IPS DF 6.9 (cell line): ENCODE measurements at regions not wholly inside any gene's neighbourhood (a gene's known extent, or its start where the extent isn't known, plus 50 kb on each side); places are given as distances from the start of the nearest gene placed in this dataset.
"Not testable (repeated sequence)": the region's sequence is repeated elsewhere in the genome, so short reads cannot be mapped to it uniquely, and the experiment has no call there.

Source experiments
- DNase-seq: peaks from one replicate; pipeline ENCODE4 v3.0.0-alpha.2; 2013; ENCODE audit warnings: low read depth, low spot score
- H3K27ac ChIP-seq: one replicate; pipeline ENCODE4 v1.5.1; 2013; ENCODE audit warnings: low read length, control low read depth
- H3K27me3 ChIP-seq: 2 replicates; pipeline ENCODE4 v1.6.1; 2013; ENCODE audit warnings: mild to moderate bottlenecking, low read length; ENCODE audit not compliant: control insufficient read depth, insufficient read depth
- H3K36me3 ChIP-seq: 2 replicates; pipeline ENCODE4 v1.6.1; 2013; ENCODE audit warnings: low read length; ENCODE audit not compliant: control insufficient read depth, insufficient read depth
- H3K4me1 ChIP-seq: 2 replicates; pipeline ENCODE4 v1.6.1; 2013; ENCODE audit warnings: low read length; ENCODE audit not compliant: control insufficient read depth, insufficient read depth
- H3K4me3 ChIP-seq: 2 replicates; pipeline ENCODE4 v1.5.1; 2013; ENCODE audit warnings: mild to moderate bottlenecking, low read length
- H3K9me3 ChIP-seq: 2 replicates; pipeline ENCODE4 v1.6.1; 2013; ENCODE audit warnings: low read length, inconsistent platforms; ENCODE audit not compliant: control insufficient read depth, insufficient read depth
- WGBS: extraction: QIAGEN DNeasy Blood & Tissue Kit; methylation state at CpG from one replicate; pipeline ENCODE4 v1.1.7; 2013; ENCODE audit warnings: mixed read lengths, missing lambda C conversion rate; ENCODE audit not compliant: insufficient read length, insufficient coverage; 5-methylcytosine and 5-hydroxymethylcytosine counted together

DNA sequence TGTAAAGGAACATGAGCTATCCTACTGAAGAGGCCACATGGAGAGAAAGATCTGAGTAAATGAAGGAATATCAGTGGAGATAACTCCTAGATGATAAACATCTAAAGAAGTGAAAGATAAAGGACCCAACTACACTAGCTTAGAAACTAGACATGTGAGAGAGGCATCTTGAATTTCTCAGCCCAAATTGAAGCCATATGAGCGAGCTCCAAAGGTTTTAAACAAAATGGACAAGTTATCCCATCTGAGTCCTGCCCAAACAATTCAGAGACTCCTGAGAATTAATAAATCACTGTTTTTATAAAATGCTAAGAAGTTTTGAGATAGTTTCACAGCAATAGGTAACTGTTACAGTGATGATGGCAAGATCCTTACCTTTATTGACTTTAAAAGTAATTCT, 438.9 kb downstream of the NAV3 start:
- Histone ChIP-seq H3K4me3 (no peak overlapping the region), H3K9me3 (no peaks in the 10 kb centered on the region), H3K27me3 (no peaks in the 10 kb centered on the region), H3K4me1 (no peaks in the 10 kb centered on the region), H3K27ac (no peak overlapping the region), H3K36me3 (no peaks in the 10 kb centered on the region)
- no CpG with 5 or more reads among the region's 1 CpG for WGBS
- no peak for DNase-seq

DNA sequence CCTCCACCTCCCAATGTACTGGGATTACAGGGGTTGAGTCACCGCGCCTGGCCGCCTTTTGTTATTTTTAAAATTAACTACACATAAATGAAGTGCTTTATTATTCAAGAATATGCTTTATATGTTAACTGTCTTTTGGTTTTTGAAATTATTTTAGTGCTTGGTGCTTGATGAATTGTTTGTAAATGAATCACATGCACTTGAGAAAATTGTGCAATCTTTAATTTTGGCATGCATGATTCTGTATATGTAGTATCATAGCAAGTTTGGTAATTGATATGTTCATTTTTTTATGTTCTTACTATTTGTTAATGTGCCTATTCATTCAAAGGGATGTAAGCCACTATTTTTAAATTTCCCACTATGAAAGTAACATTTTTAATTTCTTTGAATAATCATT, 440.9 kb downstream of the NAV3 start:
- H3K36me3 ChIP-seq = no peaks in the 10 kb centered on the region
- no peak overlapping the region for H3K4me3 ChIP-seq
- no peak overlapping the region for H3K27ac ChIP-seq
- no peak for DNase-seq
- no peaks in the 10 kb centered on the region for H3K4me1 ChIP-seq
- no CpG with 5 or more reads among the region's 3 CpGs for WGBS
- H3K27me3 ChIP-seq = no peaks in the 10 kb centered on the region
- H3K9me3 ChIP-seq = no peaks in the 10 kb centered on the region

DNA sequence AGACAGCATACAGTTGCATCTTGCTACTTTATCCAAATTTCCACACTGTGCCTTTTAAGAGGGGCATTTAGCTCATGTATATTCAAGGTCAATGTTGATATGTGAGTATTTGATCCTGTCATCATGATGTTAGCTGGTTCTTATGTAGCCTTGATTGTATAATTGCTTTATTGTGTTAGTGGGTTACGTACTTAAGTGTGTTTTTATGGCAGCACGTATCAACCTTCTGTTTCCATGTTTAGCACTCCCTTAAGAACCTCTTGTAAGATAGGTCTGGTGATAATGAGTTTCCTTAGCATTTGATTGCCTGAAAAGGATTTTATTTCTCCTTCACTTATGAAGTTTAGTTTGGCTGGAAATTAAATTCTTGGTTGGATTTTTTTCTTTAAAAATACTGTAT, 445.2 kb downstream of the NAV3 start:
- WGBS = no CpG with 5 or more reads among the region's 2 CpGs
- no peak overlapping the region for H3K27ac ChIP-seq

DNA sequence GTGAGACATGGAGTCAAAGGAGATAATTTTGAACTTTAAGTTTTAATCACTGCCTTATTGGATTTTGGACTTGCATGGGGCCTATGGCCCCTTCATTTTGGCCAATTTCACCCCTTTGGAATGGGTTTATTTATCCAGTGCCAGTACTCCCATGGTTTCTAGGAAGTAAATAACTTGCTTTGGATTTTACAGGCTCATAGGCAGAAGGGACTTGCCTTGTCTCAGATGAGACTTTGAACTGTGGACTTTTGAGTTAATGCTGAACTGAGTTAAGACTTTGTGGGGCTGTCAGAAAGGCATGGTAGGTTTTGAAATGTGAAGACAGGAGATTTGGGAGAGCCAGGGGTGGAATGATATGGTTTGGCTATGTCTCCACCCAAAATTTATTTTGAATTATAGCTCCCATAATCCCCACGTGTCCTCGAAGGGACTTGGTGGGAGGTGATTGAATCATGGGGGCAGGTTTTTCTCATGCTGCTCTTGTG, 448.1 kb downstream of the NAV3 start:
- WGBS = no CpG with 5 or more reads among the region's 2 CpGs
- Histone ChIP-seq H3K4me1 (no peaks in the 10 kb centered on the region), H3K4me3 (no peak overlapping the region)

More for the DNA sequence above, 445.2 kb downstream of the NAV3 start:
- Histone ChIP-seq H3K9me3 (peaks cover 2% of the 10 kb centered on the region), H3K4me1 (no peaks in the 10 kb centered on the region), H3K4me3 (no peak overlapping the region), H3K27me3 (no peaks in the 10 kb centered on the region), H3K36me3 (no peaks in the 10 kb centered on the region)
- no peak for DNase-seq

DNA sequence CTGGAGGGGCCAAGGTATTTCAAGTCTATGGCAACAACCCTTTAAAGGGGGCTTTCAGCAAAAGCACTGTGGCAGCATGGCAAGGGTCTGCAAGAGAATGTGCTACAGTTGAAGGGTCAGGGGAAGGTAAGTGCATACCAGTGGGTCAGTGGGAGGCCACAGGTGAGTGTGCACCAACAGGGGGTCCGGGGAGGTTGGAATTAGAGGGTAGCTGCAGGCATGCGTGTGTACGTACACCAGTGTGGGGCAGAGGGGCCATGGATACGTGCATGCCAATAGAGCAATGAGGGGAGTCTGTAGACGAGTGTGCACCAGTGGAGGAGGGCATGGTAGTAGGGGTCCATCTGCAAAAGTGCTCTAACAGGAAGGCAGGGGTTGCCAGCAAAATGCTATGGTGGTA, 448.9 kb downstream of the NAV3 start:
- Histone ChIP-seq H3K27me3 (no peaks in the 10 kb centered on the region), H3K36me3 (no peaks in the 10 kb centered on the region), H3K4me1 (no peaks in the 10 kb centered on the region), H3K4me3 (no peak overlapping the region), H3K27ac (no peak overlapping the region), H3K9me3 (peaks cover 2% of the 10 kb centered on the region)
- WGBS = no CpG with 5 or more reads among the region's 5 CpGs
- no peak for DNase-seq

More for the DNA sequence above, 448.1 kb downstream of the NAV3 start:
- peaks cover 2% of the 10 kb centered on the region for H3K9me3 ChIP-seq
- no peak overlapping the region for H3K27ac ChIP-seq
- no peak for DNase-seq
- H3K36me3 ChIP-seq = no peaks in the 10 kb centered on the region
- H3K27me3 ChIP-seq = no peaks in the 10 kb centered on the region

DNA sequence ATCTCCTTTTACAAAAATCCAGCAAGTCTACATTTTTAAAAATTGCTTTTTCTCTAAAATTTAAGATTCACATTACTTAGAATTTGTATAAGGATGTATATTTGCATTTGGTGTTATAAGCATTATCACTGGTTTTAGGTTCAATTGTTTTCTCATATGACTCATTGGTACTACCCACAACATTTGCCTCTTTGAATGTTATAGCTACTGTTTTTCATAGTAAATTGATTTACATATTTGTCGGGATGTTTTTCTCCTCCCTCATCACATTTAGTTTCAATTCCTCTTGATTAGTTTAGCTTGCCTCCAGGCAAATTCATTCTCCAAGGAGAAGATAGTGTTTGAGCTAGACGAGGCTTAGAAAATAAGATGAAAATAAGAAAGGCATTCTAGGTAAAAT, 450.4 kb downstream of the NAV3 start:
- H3K4me1 ChIP-seq = not testable (repeated sequence)
- WGBS = no CpG with 5 or more reads among the region's 2 CpGs

DNA sequence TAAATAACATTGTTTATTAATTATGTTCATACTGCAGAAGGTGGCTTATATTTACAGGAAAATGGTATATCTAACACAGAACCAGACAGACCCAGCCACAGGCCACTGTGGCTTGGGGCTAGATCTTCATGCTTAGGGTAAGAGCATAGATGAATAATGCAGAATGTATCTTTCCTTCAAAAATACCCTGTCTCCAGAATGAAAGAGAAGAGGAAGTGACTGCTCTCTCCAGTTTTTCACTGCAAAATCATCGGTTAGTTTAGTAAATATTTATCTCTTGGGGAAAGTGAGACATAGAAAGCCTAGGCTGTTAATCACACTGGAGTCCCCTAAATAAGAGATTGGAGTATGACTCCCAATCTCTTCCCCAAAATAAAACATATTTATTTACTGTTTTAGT, 453.7 kb downstream of the NAV3 start:
- no peaks in the 10 kb centered on the region for H3K27me3 ChIP-seq
- WGBS = no CpG with 5 or more reads among the region's 1 CpG
- no peak overlapping the region for H3K27ac ChIP-seq
- H3K4me3 ChIP-seq = no peak overlapping the region
- H3K9me3 ChIP-seq = no peaks in the 10 kb centered on the region
- H3K36me3 ChIP-seq = no peaks in the 10 kb centered on the region
- H3K4me1 ChIP-seq = peaks cover 2% of the 10 kb centered on the region; the same call in 1 of the 2 replicates
- DNase-seq = no peak

More for the DNA sequence above, 450.4 kb downstream of the NAV3 start:
- H3K36me3 ChIP-seq, H3K4me3 ChIP-seq, DNase-seq, H3K9me3 ChIP-seq, H3K27me3 ChIP-seq, H3K27ac ChIP-seq: not testable (repeated sequence)

DNA sequence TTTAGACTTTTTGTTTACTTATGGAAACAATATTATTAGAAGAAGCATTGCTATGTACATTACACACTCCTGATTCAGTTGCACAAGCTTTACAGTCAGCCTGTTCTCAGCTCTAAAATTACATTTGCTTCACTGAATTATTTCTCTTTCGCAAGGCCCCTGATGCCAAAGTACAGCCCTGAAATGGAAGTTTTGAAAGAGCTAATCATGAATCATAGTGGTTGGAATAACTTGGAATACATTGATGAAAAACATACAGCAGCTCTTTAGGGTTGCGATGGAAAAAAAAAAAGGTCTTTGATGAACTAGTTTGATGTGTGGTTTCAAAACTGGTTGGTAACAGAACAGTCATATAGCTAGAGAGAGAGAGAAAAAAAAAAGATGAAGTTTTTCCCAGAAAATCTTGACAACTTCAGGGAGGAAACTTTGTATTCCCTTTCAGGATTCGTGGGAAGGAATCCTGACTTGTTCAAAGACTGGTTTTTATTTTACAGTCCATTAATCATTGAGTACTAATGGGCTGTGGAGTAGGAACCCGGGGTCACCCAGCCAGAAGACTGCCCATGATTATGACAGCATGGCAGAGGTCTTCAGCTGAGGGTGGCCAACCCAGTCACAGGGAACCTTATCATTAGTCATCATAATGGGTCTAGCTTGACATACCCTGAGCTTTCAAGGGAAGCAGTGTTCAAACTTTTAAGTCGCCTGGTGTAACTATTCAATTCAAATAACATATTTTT, 460.1 kb downstream of the NAV3 start:
- Histone ChIP-seq H3K4me1 (peaks cover 2% of the 10 kb centered on the region; the same call in 1 of the 2 replicates), H3K27me3 (no peaks in the 10 kb centered on the region), H3K36me3 (no peaks in the 10 kb centered on the region), H3K9me3 (no peaks in the 10 kb centered on the region), H3K4me3 (no peak overlapping the region), H3K27ac (no peak overlapping the region)
- no CpG with 5 or more reads among the region's 5 CpGs for WGBS
- DNase-seq = no peak

DNA sequence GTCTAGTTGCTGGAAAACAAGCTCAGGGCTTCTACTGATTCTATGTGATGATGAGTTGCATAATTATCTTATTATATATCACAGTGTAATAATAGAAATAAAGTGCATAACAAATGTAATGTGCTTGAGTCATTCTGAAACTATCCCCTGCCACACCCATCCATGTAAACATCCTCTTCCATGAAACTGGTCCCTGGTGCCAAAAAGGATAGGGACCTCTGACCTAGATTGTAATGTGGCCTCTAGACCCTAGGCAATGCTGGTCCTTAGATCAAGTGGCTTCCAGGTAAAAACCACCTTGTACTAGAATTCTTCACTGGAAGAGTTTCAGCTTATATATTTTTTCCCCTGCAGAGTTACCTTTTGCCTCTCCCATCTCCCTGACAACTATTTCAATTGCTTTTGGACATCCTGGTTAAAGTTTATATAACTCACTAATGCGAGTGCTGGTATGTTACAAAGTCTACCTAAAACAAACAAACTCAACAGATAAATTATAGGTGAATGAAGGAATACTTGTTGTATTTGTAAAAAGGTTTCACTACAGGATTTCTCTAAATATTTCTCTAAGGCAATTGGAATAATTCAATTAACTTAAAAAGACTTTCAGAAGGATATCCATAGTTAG, 462.5 kb downstream of the NAV3 start:
- DNase-seq = no peak
- no CpG with 5 or more reads among the region's 1 CpG for WGBS
- Histone ChIP-seq H3K4me1 (peaks cover 2% of the 10 kb centered on the region; the same call in 1 of the 2 replicates), H3K27ac (no peak overlapping the region), H3K4me3 (no peak overlapping the region), H3K9me3 (no peaks in the 10 kb centered on the region), H3K36me3 (no peaks in the 10 kb centered on the region), H3K27me3 (no peaks in the 10 kb centered on the region)

DNA sequence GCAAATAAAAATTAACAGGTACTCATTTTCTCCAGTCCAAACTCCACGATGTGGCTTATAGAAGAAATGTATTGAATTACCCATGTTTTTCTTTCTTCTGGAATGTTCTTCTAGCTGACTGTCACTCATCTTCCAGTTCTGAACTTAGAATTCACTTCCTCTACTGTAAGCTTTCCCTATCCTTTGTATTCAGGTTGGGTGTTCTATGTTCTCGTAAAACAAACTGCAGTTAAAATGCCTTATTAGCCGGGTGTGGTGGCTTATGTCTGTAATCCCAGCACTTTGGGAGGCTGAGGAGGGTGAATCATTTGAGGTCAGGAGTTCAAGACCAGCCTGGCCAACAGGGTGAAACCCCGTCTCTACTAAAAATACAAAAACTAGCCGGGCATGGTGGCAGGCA, 470.6 kb downstream of the NAV3 start:
- H3K4me3 ChIP-seq, H3K27ac ChIP-seq, H3K27me3 ChIP-seq, DNase-seq, H3K9me3 ChIP-seq, H3K36me3 ChIP-seq, H3K4me1 ChIP-seq: not testable (repeated sequence)
- no CpG with 5 or more reads among the region's 5 CpGs for WGBS
